B cell (primary cell): ENCODE measurements at regions not wholly inside any gene's neighbourhood (a gene's known extent, or its start where the extent isn't known, plus 50 kb on each side); places are given as distances from the start of the nearest gene placed in this dataset.

ENCODE experiments used
- ATAC-seq: fragments of 200-7000 bp; cut with Tn5 transposase; one replicate; pipeline ENCODE4 v1.10.0; 2021; ENCODE audit warnings: low read depth, mild to moderate bottlenecking, moderate number of reproducible peaks, moderate library complexity
- CTCF ChIA-PET: fragments of 350-600 bp; sonication (Branson Sonifier 250); formaldehyde crosslinking; loops from one replicate; lab custom pipeline; 2021; ENCODE audit warnings: antibody characterized with exemption, inconsistent platforms; lab: Charles Lee
- POLR2A ChIA-PET: fragments of 350-600 bp; sonication (Branson Sonifier 250); formaldehyde crosslinking; loops from one replicate; lab custom pipeline; 2021; ENCODE audit warnings: antibody characterized with exemption; lab: Charles Lee
- DNase-seq: peaks from one replicate; pipeline ENCODE4 v3.0.0; 2013
- H2AFZ ChIP-seq: 2 replicates; pipeline ENCODE4 v1.6.1; 2012; ENCODE audit warnings: mild to moderate bottlenecking, low read depth, low read length; ENCODE audit not compliant: insufficient read depth, poor library complexity, severe bottlenecking
- H3K27ac ChIP-seq, 2 donors: 1 replicate in 1 of 2; 2 replicates in 1 of 2; pipeline ENCODE4 v1.5.1; 2012 to 2013; ENCODE audit warnings: low read length in 2 of 2, mild to moderate bottlenecking in 2 of 2, moderate library complexity in 1 of 2
- H3K27me3 ChIP-seq, 4 experiments: fragments of 200-600 bp in 1 of 4; sonication (generic) in 1 of 4; replicated peaks in 1 of 4; 1 replicate in 2 of 4; 2 replicates in 2 of 4; pipeline versions ENCODE4 v1.6.1 to v1.7.0; 2013 to 2016; ENCODE audit warnings: low read length in 3 of 4, mild to moderate bottlenecking in 2 of 4, mixed read lengths in 1 of 4, moderate library complexity in 1 of 4; ENCODE audit not compliant: insufficient read depth in 4 of 4, control insufficient read depth in 3 of 4; ENCODE audit errors: control extremely low read depth in 1 of 4
- H3K36me3 ChIP-seq, 2 experiments: replicated peaks in 1 of 2; 1 replicate in 1 of 2; 2 replicates in 1 of 2; pipeline versions ENCODE4 v1.6.1 to v1.7.1; 2013; ENCODE audit warnings: low read length in 1 of 2; ENCODE audit not compliant: insufficient read depth in 2 of 2, control insufficient read depth in 1 of 2; ENCODE audit errors: control extremely low read depth in 1 of 2, extremely low read depth in 1 of 2
- H3K4me1 ChIP-seq, 2 donors: fragments of 200-600 bp in 1 of 2; sonication (generic) in 1 of 2; 1 replicate in 1 of 2; 2 replicates in 1 of 2; pipeline versions ENCODE4 v1.5.1 to v1.6.1; 2013 to 2017; ENCODE audit warnings: low read length in 2 of 2; ENCODE audit not compliant: control insufficient read depth in 2 of 2, insufficient read depth in 2 of 2
- H3K4me2 ChIP-seq: replicated peaks from 2 replicates; pipeline ENCODE3; 2012; ENCODE audit warnings: mild to moderate bottlenecking, low read depth, low read length; ENCODE audit not compliant: poor library complexity, severe bottlenecking
- H3K4me3 ChIP-seq, 5 experiments: fragments of 200-600 bp in 1 of 5; sonication (generic) in 1 of 5; 1 replicate in 3 of 5; 2 replicates in 2 of 5; pipeline versions ENCODE4 v1.5.1 to v1.7.0; 2011 to 2016; ENCODE audit warnings: low read length in 4 of 5, mild to moderate bottlenecking in 4 of 5, low read depth in 2 of 5, control low read depth in 1 of 5, moderate library complexity in 1 of 5; ENCODE audit not compliant: insufficient read depth in 1 of 5; ENCODE audit errors: control extremely low read depth in 1 of 5, extremely low read depth in 1 of 5
- H3K79me2 ChIP-seq: fragments of 200-600 bp; sonication (generic); one replicate; pipeline ENCODE4 v1.6.0; 2016; ENCODE audit warnings: low read length; ENCODE audit not compliant: control insufficient read depth, insufficient read depth
- H3K9ac ChIP-seq: fragments of 200-600 bp; sonication (generic); 2 replicates; pipeline ENCODE4 v1.6.1; 2017; ENCODE audit warnings: mild to moderate bottlenecking, low read length, moderate library complexity
- H3K9me3 ChIP-seq, 3 donors: one replicate each; pipeline versions ENCODE4 v1.6.1 to v1.7.1; 2013; ENCODE audit warnings: low read length in 2 of 3; ENCODE audit not compliant: control insufficient read depth in 2 of 3, insufficient read depth in 1 of 3; ENCODE audit errors: control extremely low read depth in 1 of 3
- H4K20me1 ChIP-seq: 2 replicates; pipeline ENCODE4 v1.6.0; 2012; ENCODE audit warnings: mild to moderate bottlenecking, low read length; ENCODE audit not compliant: insufficient read depth, control insufficient read depth, poor library complexity, severe bottlenecking
- H3K27ac Mint-ChIP-seq: one replicate; pipeline ENCODE4 v1.8.0; 2021; ENCODE audit warnings: mixed read lengths
- H3K27me3 Mint-ChIP-seq: one replicate; pipeline ENCODE4 v1.8.0; 2021; ENCODE audit warnings: mixed read lengths
- H3K4me1 Mint-ChIP-seq: one replicate; pipeline ENCODE4 v1.8.0; 2021; ENCODE audit warnings: mixed read lengths
- H3K4me3 Mint-ChIP-seq: one replicate; pipeline ENCODE4 v1.8.0; 2021; ENCODE audit warnings: mixed read lengths
- H3K9me3 Mint-ChIP-seq: one replicate; pipeline ENCODE4 v1.8.0; 2022; ENCODE audit warnings: mixed read lengths; ENCODE audit not compliant: insufficient read depth
- CTCF ChIP-seq: fragments of 200-600 bp; IDR thresholded peaks from one replicate; pipeline ENCODE4 v1.8.0; 2022; ENCODE audit warnings: antibody characterized with exemption, mild to moderate bottlenecking
- EZH2 ChIP-seq: IDR thresholded peaks from 2 replicates; pipeline ENCODE4 v1.6.1; 2012; ENCODE audit warnings: borderline replicate concordance, low read depth, mild to moderate bottlenecking, moderate library complexity, low read length; ENCODE audit not compliant: insufficient read depth, poor library complexity, severe bottlenecking
- WGBS: methylation state at CpG from one replicate; pipeline ENCODE4 v1.1.5; 2013; ENCODE audit warnings: missing lambda C conversion rate; ENCODE audit not compliant: insufficient coverage; 5-methylcytosine and 5-hydroxymethylcytosine counted together
- intact Hi-C: fragments of 100-400 bp; cut with micrococcal nuclease; formaldehyde crosslinking; loops from one replicate; pipeline ENCODE4 v1.10.0; 2022

GRCh38 chr14:86221000-86221399 is 691.1 kb downstream of the FLRT2 start:
- no peaks in the 10 kb centered on the region for H3K9me3 Mint-ChIP-seq
- Histone ChIP-seq H3K27me3 (no peaks in the 10 kb centered on the region), H3K9ac (no peak overlapping the region), H3K4me2 (no peak overlapping the region), H3K27ac (no peak overlapping the region), H2AFZ (no peak overlapping the region), H3K36me3 (no peaks in the 10 kb centered on the region), H3K4me1 (no peaks in the 10 kb centered on the region), H4K20me1 (no peaks in the 10 kb centered on the region), H3K9me3 (peaks cover 0 to 3% (median 0%) of the 10 kb centered on the region in 3 donors), H3K79me2 (no peaks in the 10 kb centered on the region), H3K4me3 (no peak overlapping the region)
- no CpG with 5 or more reads among the region's 3 CpGs for WGBS
- ChIA-PET CTCF (no interaction called here), POLR2A (no interaction called here)
- H3K4me3 Mint-ChIP-seq = no peak overlapping the region
- intact Hi-C loops = no loop called here
- no peak overlapping the region for H3K27ac Mint-ChIP-seq
- DNase-seq = no peak
- no peak for ATAC-seq
- TF ChIP-seq CTCF (no peak), EZH2 (no peak)
- no peaks in the 10 kb centered on the region for H3K27me3 Mint-ChIP-seq
- H3K4me1 Mint-ChIP-seq = no peaks in the 10 kb centered on the region

- Histone ChIP-seq H3K9ac (no peak overlapping the region), H2AFZ (no peak overlapping the region), H3K79me2 (no peaks in the 10 kb centered on the region), H3K27ac (no peak overlapping the region), H4K20me1 (no peaks in the 10 kb centered on the region), H3K27me3 (no peaks in the 10 kb centered on the region), H3K36me3 (no peaks in the 10 kb centered on the region), H3K9me3 (no peaks in the 10 kb centered on the region), H3K4me1 (no peaks in the 10 kb centered on the region), H3K4me2 (no peak overlapping the region), H3K4me3 (no peak overlapping the region)
- intact Hi-C loops = no loop called here
- ATAC-seq (no peak), DNase-seq (no peak)
- no peak for TF ChIP-seq CTCF
- TF ChIP-seq EZH2 = no peak
- H3K27ac Mint-ChIP-seq = no peak overlapping the region
- no CpG with 5 or more reads among the region's 14 CpGs for WGBS
- H3K4me1 Mint-ChIP-seq = no peaks in the 10 kb centered on the region
- H3K27me3 Mint-ChIP-seq = no peaks in the 10 kb centered on the region
- CTCF ChIA-PET = no interaction called here
- H3K4me3 Mint-ChIP-seq = no peak overlapping the region
- POLR2A ChIA-PET = no interaction called here
- no peaks in the 10 kb centered on the region for H3K9me3 Mint-ChIP-seq
Measured at GRCh38 chr14:86217523-86217922, 687.6 kb downstream of the FLRT2 start.
